Bone marrow (tissue), 2 donors: ENCODE measurements at regions not wholly inside any gene's neighbourhood (a gene's known extent, or its start where the extent isn't known, plus 50 kb on each side); places are given as distances from the start of the nearest gene placed in this dataset.
A peak's percentile ranks its signal among the peaks of the same experiment; 100 is the strongest.
"Not testable (repeated sequence)": the region's sequence is repeated elsewhere in the genome, so short reads cannot be mapped to it uniquely, and the experiment has no call there.

Source experiments
- DNase-seq, 2 donors: peaks; one replicate each; lab custom pipeline; 2025; lab: John Stamatoyannopoulos, UW

DNA sequence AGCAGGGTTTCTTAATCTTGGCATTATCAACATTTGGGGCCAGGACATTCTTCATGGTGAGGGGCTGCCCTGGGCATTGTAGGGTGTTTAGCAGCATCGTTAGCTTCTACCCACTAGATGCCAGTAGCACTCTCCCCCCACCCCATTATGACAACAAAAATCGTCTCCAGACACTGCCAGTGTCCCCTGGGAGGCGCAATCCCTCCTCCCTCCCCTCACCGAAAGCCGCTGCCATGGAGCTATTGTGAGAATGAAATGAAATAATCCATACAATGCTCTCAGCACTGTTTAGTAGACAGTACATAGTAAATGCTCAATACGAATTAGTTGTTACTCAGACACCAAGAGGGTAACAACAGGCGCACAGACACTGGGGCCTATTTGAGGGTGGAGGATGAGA, 502.9 kb downstream of the NPIPA7 start:
- DNase-seq: no peak

GRCh38 chr16:16882766-16883165, 503.8 kb downstream of the NPIPA7 start:
- no peak for DNase-seq

GRCh38 chr16:16884451-16884850, 505.5 kb downstream of the NPIPA7 start:
- no peak for DNase-seq

- DNase-seq: no peak
Observed at GRCh38 chr16:16887193-16887592, 508.3 kb downstream of the NPIPA7 start.

DNA sequence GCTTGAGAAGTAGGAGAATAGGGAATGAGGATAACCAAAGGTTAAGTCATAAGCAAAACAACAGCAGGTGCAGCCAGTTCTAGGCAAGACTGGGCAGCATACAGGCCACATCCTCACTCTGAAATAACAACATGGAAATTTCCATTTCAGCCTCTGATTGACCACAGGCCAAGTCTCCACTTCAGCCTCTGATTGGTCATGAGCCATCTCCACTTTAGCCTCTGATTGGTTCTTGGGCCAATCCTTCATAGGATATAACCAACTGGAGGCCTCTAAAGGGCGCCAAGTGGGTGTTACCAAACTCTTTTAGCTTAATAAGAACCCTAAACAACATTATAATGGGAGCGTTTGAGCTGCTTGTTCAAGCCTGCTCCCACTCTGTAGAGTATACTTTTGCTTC, 512.0 kb downstream of the NPIPA7 start:
- DNase-seq: no peak

- no peak for DNase-seq
Observed at GRCh38 chr16:16904601-16905000, 525.7 kb downstream of the NPIPA7 start.

DNA sequence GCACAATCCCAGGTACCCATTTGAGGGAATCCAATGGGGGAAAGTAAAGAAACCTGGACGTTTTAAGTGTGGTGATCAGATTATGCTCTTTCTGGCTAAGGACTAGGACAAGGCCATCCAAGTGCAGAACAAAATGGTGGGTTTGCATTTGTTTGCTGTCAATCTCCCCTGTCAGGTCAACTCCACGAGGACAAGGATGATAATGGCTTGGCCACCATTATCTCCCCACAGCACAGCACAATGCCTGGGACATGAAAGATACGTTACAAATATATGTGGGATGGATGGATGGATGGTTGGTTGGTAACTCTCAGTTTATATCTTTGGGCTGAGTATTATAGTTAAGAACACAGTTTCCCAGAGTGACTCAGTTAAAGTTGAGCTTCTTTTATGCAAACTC, 526.9 kb downstream of the NPIPA7 start:
- no peak for DNase-seq

GRCh38 chr16:16907089-16907488, 528.1 kb downstream of the NPIPA7 start:
- DNase-seq: no peak

- DNase-seq: no peak
Observed at GRCh38 chr16:16908077-16908476, 529.1 kb downstream of the NPIPA7 start.

DNA sequence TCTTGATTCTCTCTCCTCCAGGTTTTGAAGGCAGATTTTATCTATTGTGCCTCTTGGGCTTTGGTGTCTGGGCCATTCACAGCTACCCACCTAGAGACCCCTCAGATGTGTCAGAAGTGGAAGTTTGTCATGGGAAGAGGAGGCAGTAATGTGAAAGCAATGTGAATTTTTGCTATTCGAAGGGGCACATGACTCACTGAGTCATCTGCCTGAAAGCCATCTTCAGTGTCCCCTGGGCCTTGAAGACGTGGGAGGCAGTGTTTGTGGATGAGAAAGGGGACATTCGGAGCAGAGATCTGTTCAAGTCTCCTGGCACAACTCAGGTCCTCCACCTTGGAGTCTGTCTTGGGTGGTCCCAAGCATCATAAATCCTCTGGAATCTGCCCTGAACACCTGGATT, 530.2 kb downstream of the NPIPA7 start:
- no peak for DNase-seq

DNA sequence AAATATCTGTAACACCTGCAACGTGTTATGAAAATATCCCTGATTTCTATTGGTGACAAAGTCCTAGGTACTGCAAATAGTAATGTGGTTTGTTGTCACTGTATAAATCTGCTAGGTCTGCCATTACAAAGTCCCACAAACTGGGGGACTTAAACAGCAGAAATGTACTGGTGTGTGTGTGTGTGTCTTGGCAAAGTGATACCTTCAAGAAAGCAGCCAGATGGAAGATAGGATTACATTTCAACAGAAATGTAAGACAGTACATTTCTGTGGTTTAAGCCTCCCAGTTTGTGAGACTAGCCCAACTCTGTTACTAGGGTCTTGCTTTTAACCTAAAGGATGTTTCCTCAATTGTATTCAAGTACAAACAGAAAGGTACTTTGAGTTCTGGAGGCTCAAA, 531.7 kb downstream of the NPIPA7 start:
- no peak for DNase-seq

- DNase-seq: no peak
Observed at GRCh38 chr16:16915771-16916170, 536.8 kb downstream of the NPIPA7 start.

GRCh38 chr16:16917191-16917785, 538.3 kb downstream of the NPIPA7 start:
- no peak for DNase-seq

- no peak for DNase-seq
Observed at GRCh38 chr16:16923479-16923878, 544.5 kb downstream of the NPIPA7 start.

DNA sequence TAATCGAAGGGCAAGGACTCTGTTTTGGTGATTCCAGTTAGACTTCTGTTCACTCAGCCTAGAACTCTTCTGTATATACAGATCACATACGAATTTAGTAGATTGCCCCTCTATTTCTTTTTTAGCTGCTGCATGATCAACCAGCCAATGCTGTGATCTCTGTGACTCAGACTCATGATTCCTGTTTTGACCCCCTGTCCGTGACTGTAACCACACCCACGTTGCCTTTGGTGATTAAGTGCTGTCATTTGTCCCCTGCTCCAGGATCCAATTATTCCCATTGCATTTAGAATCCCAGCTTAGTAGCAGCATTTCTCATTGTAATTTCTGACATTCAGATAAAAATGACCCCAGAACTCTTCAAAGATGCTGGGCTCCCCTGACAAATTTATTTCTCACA, 545.7 kb downstream of the NPIPA7 start:
- no peak for DNase-seq

DNA sequence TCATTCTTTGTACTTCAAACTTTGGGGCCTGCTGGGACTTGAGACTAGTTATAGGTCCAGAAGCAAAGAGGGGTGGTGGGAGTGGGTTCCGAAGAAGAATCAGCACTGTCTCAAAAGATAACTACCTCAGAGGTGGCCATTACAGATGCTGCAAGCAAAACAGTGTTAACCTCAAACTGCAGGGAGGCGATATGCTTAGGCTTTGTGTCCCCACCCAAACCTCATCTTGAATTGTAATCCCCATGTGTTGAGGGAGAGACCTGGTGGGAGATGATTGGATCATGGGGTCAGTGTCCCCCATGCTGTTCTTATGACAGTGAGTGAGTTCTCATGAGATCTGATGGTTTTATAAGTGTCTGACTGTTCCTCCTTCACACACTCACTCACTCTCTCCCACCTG, 545.3 kb downstream of the XYLT1 start:
- no peak for DNase-seq

DNA sequence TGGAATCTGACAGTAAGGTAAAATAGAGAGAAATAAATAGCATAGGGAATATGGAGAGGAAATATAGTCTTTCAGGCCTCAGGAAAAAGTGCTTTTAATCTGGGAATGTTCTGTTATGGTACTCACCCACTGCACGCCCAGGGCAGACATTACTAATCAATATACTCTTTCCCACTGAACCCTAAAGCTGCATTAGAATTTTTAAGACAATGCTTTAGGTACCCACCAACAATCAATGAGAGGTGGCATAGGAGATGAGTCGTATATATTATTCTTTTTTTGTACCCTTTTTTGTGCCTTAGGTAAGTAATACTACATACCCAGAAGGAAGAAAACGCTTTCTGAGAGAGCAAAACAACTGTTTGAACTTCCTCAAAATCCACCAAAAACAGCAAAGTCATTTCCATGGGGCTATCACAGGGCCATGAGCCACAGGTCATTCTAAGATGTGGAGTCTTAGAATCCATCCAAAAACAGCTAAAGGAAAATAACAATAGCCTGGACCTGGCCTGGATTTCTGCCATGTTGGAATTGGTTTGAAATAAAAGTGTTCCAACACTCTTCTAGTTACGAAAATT, 542.1 kb downstream of the XYLT1 start:
- DNase-seq: peak in 1 of 2 donors; percentile 8

DNA sequence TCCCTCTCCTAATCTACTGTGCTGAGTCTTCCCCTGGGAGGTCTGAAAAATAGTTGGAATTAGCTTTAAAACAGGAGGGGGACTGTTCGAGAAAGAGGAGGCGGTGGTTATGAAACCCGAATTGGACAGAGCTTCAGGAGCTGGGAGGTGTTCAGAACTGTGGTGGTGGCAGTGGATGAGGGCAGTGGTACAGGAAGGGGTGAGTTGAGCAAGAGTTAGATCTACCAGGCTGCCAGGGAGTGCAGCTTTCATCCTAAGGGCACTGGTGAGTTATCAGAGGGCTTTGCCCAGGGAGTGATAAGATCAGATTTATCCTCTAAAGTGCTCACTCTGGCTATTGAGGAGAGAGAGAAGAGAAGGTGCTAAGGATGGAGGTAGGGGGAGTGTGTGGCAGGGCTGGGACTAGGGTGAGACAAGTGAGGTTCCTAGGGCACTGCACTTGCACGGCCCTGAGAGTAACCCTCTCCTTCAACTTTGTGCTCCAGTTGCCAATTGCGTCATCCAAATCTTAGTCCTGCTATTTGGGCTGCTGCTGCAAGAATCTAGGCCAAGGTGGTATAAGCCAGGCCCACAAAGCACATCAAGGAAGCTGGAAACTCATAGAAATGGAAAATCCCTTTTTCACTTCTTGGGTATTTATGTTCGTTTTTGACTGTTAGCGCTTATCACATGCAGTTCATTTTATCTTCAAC, 540.3 kb downstream of the XYLT1 start:
- DNase-seq: no peak

GRCh38 chr16:16933861-16934260, 536.9 kb downstream of the XYLT1 start:
- DNase-seq: no peak

DNA sequence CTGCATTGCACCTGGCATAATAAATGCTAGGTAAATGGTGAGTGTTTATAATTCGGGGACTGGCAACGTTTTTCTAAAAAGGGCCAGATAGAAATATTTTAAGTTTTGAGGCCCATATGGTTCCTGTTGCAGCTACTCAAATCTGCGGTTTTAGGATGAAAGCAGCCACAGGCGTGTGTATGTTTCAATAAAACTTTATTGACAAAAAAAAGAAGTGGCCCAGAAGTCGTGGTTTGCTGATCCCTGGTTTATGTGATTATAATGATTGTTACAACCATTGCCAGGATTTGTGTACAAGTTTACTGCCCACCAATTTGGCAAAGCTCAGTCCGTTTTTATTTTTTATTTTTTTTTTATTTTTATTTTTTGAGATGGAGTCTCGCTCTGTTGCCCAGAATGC, 536.1 kb downstream of the XYLT1 start:
- no peak for DNase-seq

DNA sequence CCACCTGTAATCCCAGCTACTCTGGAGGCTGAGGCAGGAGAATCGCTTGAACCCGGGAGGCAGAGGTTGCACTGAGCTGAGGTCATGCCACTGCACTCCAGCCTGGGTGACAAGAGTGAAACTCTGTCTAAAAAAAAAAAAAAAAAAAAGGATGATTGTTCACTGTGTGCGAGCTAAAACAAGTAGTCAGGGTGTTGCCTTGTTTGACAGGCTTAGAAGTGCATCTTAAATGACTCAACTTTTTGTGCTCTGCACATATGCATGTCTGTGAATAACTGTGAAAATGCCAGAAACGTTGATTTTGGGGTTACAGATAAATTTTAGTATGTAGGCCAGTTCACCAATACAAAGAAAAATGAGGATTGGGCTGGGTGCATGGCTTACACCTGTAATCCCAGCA, 534.9 kb downstream of the XYLT1 start:
- DNase-seq: not testable (repeated sequence)

GRCh38 chr16:16937576-16937975, 533.2 kb downstream of the XYLT1 start:
- DNase-seq: no peak

DNA sequence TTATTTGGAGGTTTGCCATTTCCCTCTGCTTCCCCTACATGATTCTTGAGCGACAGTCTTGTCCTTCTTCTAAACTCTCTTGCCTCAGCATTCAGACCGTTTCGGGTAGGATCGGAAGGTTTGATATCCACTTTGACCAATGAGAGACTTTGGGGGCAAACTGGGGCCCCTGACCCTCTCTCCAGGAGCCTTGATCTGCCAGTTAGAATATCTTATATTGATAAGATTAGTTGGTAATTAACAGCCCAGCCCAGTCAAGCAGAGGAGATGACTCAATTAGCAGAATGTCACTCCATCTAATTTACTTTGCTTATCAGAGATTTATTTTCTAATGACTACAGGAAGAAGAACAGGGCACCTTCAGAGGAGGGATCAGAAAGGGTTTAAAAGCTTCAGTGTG, 532.8 kb downstream of the XYLT1 start:
- no peak for DNase-seq

DNA sequence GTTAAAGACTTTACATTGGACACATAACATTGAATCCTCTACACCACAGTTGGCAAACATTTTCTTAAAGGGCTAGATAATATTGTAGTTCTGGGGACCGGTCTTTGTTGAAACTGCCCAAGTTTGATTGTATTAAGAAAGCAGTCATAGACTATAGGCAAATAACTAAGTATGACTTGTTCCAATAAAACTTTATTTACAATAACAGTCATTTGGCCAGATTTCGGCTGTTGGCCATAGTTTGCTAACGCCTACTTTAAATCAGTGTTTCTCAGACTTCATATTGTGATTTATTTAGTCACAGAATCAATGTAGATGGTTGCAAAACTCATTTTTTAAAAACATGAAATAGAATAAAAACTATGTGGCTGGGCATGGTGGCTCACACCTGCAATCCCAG, 531.8 kb downstream of the XYLT1 start:
- DNase-seq: no peak
